NCI-H2029 (cell line): ENCODE measurements at regions not wholly inside any gene's neighbourhood (a gene's known extent, or its start where the extent isn't known, plus 50 kb on each side); places are given as distances from the start of the nearest gene placed in this dataset.
"Not testable (repeated sequence)": the region's sequence is repeated elsewhere in the genome, so short reads cannot be mapped to it uniquely, and the experiment has no call there.

Experiments
- DNase-seq: peaks from one replicate; lab custom pipeline; 2025; lab: John Stamatoyannopoulos, UW

DNA sequence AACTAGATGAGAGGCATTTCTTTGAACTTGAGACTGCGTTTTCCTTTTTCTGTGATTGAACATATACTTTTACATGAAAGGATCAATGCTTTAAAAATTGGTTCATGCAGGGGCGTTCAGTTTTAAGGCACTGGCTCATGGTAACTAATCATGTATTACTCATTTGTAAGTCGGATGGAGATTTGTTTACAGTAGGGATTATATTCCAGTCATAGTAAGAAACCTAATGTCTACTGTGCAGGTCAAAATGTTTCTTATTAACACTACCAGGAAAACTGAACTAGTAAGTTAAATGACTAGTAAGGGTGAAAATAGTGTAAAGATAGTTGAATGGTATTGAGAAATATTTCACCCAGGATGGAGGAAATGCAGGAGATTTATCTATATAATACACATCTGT is 258.8 kb upstream of the GBE1 start:
- no peak for DNase-seq

DNA sequence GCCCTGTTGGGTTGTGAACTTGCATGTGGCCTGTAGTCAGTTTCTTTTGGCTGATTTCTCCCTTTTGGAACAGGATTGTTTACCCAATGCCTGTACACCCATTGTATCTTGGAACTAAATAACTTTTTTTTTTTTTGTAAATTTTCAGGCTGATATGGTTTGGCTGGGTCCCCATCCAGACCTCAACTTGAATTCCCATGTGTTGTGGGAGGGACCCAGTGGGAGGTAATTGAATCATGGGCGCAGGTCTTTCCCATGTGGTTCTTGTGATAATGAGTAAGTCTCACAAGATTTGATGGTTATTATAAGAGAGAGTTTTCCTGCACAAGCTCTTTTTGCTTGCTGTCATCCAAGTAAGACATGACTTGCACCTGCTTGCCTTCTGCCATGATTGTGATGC is 253.8 kb upstream of the GBE1 start:
- DNase-seq, result no peak

DNA sequence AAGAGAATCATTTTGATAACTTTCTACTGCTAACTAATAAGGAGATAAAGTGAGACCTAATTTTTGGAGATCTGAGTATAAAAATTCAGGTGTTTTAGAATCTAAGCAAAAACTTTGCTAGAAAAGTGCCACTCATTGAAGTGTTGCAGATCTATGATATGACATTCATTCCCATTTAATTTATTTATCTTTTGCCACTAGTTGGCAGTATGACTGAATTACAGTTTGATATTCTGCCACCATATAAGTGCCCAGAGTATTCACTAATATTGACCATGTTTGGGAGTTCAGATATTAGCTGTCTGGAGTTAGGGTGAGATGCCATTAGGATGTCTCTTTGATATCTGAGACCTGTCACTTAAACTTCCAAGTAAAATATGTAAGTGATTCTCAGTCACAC is 251.3 kb upstream of the GBE1 start:
- no peak for DNase-seq

DNA sequence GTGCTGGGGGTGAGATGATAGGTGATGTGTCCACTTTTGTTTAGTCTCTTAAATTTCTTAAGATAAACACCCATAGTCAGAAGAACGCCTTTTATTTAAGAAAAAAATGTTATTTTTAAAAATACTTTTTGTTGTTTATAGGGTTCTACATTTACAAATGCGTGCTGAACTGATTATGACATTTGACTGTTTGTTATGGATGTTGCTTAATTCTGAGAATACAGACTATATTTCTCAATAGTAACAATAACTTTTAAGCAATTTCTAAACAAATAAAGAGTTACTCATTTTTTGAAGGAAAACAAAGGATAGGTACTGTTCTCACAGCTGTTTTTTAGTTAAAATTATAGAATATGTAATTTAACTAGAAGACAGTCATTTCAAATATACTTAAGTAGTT is 249.9 kb upstream of the GBE1 start:
- no peak for DNase-seq

DNA sequence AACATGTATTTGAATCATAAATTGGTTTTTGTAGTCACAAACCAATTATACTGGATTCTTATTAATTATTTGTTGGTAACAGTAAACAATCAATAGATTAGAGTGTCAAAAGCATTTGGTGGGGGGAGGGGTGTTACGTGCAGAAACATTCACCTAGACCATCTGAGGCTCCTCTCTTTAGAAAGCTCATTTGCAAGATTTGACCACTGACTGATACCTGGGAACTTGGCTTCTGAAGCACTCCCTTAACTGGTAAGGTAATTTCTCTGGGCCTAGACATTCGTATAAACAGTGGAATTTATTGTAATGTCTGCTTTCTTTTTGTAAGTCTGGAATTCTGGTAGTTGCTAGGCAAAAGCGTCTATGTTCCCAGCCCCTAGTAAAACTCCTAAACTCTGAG is 243.8 kb upstream of the GBE1 start:
- DNase-seq, result no peak

DNA sequence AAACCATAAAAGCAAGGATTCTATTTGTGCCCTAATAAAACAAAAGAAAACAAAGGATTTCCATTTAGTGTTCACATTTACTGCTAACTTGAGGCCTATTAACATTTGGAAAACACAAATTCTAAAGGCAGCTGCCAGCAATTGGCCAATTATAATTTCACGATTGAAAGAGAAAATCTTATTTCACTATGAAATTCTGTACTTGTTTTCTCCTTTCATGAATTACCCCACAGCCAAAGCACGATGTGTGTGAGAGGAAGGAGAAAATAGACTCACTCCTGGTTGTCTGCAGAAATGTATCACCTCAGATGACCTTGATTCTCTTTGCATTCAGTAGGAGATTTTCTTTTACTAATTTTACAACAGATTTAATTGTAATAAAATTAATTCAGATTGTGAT is 242.8 kb upstream of the GBE1 start:
- DNase-seq, result no peak

DNA sequence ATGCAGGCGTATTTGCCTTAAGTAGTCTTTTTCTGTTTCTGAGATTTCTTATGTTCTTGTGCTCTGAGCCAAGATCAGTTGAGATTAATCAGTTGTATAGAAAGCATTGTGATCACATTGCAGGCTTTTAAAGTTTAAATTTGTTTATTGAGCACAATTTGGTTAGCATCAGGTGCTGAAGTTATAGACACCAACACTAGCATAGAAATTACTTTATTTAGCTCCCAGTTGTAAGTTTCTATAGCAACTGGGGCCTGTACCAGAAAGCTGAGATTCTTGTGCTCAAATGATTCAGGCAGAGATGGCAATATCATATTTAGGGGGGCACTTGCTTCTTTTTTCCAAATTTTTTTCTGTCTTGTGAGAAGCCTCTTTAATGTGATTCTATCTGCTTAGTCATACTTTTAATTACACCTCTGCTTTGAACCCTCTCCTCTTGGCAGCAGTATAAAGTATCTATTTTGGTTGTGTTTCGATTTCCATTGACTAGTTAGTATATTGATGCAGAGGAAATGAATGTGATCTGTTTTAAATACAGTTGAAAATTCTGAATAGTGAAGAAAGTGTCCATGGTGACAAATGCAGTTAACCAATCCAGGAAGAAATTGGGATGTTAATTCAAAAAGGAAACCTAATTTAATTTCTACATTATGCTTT is 241.7 kb upstream of the GBE1 start:
- no peak for DNase-seq

DNA sequence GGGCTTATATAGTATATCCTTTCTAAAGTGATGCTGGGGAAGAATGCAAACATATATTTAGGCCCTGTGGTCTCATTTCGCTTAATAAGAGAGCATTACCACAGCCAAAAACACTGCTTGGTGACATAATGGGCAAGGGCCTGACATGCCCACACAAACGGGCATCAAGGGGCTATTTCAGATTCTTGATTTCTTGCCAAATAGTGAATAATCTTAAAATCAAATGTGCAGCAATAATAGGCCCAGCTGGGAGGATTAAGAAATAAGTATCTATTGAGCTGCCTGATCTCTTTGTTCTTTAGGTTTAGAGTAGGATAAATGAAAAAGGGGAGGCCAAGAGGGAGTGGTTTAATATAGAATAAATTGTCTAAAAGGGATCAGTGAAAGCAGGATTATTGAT is 241.0 kb upstream of the GBE1 start:
- no peak for DNase-seq

DNA sequence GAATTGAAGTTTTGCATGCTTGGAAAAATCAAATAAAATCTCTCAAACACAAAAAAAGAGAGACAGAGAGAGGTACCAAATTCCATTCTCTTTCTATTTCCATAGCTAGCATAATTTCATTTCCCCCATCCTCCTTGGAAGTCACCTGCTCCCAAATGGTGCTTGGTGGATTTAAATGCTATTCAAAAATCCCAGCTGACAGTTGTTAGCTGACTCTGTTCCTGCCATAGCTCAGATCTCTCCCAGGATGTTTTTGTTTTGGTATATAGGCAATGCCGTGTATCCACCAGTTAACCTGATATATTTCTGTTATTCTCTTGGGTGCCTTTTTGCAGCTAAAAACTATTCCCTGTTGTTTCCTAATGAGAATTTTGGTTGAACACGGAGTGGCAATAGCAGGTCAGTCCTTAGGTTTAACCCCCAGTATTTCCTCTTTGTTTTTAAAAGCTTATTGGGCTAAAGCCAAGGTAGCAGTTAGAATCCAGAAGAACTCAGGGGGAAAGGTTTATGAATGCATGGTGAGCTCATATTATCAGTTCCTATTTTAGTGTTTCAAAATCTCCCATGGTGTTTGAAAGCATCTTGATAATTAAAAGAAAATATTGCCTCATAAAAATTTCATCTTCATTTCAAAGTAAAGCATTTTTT is 240.0 kb upstream of the GBE1 start:
- DNase-seq, result no peak

DNA sequence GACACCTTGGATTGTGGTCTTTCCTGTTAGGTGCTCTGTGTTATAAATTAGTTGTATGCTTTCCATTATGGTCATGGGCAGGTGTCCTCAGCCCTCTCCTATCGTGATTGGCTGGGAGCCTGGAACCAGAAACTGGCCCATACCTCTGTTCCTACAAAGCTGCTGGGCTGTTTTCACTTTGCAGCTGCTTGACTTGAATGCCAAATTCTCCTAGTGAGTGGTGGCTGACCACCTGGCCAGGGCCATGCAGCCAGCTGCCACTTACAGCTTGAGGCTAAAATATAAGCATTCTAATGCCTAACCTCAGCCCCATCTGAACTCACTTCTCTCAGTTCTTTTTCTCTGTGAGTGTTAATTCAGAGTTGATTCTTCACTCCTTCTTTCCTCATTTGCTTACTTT is 239.3 kb upstream of the GBE1 start:
- DNase-seq, result peak; percentile 75

DNA sequence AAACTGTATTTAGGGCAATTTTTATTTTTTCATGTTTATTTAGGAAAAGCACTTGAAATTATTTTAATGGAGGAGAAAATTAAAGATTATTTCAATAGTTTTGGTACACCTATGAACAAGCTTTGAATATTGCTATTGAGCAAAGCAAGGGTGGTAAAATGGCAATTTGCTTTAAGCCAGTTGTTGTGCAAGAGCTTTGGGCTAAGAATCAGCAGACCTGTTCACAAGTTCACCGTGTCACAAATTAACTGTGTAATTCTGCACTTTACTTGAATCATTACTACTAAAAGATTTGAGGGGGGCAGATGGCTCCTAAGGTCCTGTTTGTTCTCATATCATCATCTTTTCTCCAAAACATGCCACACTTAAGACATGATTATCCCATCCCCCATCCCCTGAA is 238.9 kb upstream of the GBE1 start:
- no peak for DNase-seq

DNA sequence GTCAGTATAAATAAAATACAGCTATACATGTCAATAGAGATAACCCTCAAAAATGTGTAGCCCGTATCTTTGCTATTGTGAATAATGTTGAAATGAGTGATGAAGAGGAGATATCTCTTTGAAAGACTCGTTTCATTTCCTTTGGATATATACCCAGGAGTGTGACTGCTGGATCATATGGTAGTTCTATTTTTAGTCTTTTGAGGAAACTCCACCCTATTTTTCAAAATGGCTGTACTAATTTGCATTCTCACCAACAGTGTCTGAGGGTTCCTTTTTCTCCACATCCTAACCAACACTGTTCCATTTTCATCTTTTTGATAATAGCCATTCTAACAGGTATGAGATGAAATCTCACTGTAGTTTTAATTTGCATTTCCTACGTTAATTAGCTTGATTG is 237.5 kb upstream of the GBE1 start:
- no peak for DNase-seq

DNA sequence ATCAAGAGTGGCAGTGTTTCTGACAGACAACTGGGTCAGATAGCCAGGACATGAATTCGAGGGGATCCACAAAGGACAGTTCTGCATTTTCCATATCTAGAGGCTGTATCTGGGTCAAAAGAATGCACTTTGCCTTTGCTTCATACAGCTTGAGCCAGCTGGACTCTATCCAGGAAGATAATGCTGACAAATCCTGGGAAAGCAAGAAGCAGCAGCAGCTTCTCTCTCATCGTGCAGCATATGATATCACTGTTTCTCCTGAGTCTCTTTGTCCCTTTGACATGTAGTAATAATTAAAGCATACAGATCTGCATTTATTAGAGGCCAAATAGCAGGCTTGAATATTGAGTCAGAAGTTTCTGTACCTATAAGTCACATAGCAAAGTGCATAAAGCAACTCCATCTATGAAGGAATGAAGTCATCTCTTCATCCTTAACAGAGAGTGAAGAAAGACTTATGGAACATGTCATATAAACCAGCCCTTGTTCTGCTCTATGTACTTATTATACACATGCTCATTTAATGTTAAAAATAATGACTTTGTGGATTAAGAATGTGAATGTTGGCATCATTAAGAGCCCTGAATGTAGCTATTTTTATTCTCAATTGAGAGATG is 236.8 kb upstream of the GBE1 start:
- DNase-seq, result no peak

DNA sequence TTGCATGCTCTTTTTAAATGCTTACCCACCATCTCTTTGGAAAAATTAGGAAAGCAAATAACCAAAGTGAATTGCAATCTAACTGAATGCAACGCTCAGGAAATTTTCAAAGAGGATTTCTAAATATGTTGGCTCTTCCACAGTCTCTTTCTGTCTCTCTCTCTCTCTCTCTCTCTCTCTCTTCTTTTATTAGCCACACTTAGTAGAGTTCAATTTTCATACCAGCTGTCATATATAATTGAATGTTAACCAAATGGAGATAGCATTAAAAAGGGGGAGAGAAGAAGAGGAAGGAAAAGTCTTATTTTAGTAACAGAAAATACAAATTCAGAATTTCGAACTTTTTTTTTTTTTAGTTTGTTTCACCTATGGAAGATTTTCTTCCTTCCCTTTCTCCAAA is 235.9 kb upstream of the GBE1 start:
- DNase-seq, result no peak

DNA sequence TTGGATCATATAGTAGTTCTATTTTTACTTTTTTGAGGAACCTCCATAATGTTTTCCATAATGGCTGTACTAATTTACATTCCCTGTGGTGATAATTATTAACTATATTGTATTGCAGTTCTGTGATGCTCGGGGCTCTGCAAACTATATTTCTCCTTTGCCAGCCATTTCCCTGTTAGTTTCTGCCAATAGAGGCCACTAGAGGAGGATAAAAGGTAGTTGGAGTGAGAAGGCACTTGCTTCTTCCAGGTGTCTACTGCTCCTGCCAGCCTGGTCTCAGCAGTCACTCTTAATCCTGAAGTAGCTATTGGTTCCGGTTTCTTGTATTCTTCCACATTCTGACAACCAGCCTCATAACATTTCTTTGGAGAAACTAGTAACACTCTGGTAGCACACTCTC is 233.9 kb upstream of the GBE1 start:
- no peak for DNase-seq

DNA sequence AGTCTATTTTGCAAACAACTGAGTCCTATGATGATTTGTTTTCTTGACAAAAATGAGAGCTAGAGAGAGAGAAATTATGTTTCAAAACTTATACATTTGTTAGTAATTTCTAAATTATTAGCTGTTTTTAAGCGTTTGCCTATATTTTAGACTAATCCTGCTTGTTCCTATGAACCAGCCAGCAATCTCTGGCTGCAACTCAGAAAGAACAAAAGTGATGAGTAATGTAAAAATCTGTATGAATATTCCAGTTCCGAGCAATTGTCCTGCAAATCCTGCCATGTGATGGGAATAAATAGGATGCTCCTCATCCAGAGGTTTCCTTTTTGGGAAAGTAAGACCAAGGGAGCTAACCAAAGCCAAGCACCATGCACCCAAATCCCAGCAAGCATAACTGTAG is 228.3 kb upstream of the GBE1 start:
- DNase-seq, result no peak

DNA sequence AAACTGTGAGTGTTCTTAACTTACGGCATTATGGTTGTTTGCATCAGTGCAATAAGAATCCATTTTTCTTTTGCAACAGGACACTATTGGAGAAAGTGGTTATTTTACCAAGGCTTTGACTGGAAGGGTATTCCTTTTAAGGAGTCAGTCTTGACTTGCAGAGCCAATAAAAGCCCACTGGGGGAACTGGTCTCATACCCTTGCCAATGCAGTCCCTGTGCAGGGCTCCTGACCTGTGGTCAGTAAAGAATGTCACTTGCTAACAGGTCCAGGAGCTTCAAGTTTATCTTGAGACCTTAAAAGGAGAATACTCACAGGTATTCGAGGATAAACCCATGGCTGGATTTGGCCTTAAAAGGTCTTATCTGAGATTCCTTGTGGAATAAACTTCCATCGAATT is 227.8 kb upstream of the GBE1 start:
- DNase-seq, result no peak

DNA sequence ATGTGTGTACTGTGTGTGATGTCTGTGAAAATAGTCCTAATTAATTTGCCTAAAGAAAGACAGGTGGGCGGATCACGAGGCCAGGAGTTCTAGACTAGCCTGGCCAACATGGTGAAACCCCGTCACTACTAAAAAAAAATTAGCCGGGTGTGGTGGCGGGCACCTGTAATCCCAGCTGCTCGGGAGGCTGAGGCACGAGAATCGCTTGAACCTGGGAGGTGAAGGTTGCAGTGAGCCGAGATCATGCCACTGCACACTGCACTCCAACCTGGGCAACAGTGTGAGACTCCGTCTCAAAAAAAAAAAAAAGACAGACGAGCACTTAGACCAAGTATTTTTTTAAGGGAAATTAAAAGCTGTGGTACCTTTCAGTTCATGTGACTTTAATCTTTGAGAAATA is 226.0 kb upstream of the GBE1 start:
- DNase-seq, result not testable (repeated sequence)

DNA sequence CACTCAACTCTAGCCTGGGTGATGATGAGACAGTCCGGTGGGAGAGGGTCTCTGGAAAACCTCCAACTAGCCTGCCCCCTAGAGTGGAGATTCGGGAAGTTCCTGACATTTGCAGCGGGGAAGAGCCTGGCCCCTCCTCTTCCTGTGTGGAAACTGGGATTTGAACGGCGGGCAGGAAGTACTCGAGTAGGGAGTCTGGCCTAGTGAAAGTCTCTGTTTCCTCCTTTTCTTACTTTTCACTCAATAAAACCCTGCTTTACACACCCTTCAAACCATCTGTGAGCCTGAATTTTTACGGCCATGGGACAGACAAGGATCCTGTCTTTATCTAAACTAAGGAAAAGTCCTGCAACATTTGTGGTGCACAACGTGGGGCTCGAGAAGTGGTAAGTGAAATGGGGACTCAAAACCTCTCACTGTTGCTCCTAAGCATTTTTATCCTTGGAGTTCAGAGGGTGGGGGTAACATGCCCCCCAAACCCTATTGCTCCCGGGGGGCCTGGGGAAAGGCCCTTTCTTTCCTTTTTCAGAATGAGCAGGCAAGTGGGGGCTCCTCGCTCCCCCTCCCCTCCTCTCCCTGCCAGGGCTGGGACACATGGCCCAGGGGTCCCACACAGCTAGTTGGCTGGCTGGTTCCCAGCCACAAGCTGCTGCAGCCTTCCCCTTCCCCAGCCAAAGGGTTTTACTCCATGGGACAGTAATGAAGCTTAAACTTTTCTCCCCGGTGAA is 224.7 kb upstream of the GBE1 start:
- DNase-seq, result no peak

DNA sequence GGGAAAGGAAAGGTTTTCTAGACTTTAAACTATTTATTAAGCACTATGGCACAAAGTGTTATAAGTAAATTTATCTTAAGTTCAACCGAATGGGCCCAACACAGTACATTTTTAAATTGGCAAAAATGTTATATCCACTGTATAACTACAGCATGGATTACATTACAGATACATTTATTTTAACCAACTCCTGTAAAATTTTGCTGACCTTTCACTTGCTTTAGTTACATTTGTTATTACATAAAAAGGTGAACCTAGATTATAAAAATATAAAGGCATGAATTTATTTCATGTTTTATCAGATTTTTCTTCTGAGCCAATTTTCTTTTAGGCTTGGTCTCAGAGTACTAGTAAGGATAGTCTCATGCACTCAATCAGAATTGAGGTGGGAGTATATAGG is 221.9 kb upstream of the GBE1 start:
- no peak for DNase-seq

DNA sequence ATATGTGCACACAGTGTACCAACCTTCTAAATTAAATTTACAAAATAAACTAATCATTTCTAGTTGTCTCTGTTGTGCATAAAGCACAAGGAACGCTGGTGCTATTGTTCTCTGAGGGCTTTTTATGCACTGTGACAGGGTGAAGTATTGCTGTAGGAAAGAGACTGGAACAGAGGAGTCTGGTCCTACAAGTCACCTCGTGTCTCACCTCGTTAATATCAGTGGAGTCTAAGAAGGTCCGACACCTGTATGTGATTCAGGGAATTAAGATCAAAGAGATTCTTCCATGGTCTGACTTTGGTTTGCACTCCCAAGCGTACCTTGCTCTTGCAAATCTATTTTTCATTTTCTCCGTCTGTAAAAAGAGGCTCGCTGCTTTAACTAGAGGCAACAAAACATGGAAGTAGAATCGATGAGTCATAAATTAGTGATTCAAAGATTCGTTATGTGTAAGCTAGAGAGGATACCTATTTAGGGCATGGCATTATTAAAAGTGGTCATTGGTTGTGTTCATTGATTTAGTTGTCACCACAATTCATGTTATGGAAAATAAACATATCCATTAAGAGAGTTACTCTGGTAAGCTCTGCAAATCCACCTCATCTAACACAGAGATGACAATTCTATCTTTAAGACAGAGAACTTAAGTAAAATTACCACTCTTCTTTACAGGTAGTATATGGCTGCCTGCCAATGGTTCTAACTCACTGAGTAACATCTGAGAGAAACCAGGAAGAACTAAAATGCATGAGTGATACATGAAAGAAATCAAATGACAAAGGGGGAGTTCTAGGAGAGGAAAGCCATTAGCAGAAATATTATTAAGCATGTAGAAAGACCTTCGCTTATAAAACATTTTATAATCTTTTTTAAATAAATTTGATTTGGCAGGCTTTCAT is 219.4 kb upstream of the GBE1 start:
- DNase-seq, result no peak

DNA sequence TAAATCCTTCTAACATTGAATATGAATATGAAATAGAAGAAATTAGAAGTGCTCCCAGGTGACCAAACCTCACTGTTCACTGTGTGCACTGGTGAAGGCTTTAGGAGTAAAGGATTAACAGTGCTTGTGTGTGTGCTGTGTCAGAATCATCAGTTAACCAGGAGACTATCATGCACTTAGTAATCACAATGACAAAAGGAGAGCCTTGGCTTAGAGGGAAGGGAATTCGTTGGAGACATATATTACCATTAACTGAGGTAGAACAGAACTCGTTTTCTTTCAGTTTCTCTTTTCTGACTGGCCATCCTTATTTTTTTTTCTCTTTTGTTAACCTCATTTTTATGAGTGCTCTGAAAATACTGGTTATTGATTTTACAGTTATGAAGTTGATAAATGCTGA is 213.3 kb upstream of the GBE1 start:
- no peak for DNase-seq
